GM18505 (cell line): ENCODE measurements at regions not wholly inside any gene's neighbourhood (a gene's known extent, or its start where the extent isn't known, plus 50 kb on each side); places are given as distances from the start of the nearest gene placed in this dataset.
A peak's percentile ranks its signal among the peaks of the same experiment; 100 is the strongest.
"Not testable (repeated sequence)": the region's sequence is repeated elsewhere in the genome, so short reads cannot be mapped to it uniquely, and the experiment has no call there.

ENCODE experiments used
- ATAC-seq: cut with Tn5 transposase; IDR thresholded peaks from one replicate; pipeline ENCODE4 v1.9.1; 2021; ENCODE audit not compliant: unreplicated experiment
- POLR2A ChIP-seq: IDR thresholded peaks from 4 replicates; pipeline ENCODE4 v1.6.1; 2011; ENCODE audit warnings: borderline replicate concordance; ENCODE audit not compliant: insufficient read depth, insufficient read length; ENCODE audit errors: extremely low read depth

- TF ChIP-seq POLR2A: no peak
- ATAC-seq: no peak
Observed at GRCh38 chrX:55142206-55142918, 53.5 kb downstream of the PAGE2 start.

- no peak for ATAC-seq
- no peak for TF ChIP-seq POLR2A
Observed at GRCh38 chrX:55142919-55143310, 54.1 kb downstream of the PAGE2 start.

- no peak for TF ChIP-seq POLR2A
- ATAC-seq: no peak
Observed at GRCh38 chrX:55143621-55144020, 54.8 kb downstream of the PAGE2 start.

- ATAC-seq: no peak
- no peak for TF ChIP-seq POLR2A
Observed at GRCh38 chrX:55144697-55145096, 55.9 kb downstream of the PAGE2 start.

GRCh38 chrX:55149242-55149641 is 60.4 kb downstream of the PAGE2 start:
- no peak for ATAC-seq
- TF ChIP-seq POLR2A: no peak

- no peak for ATAC-seq
- no peak for TF ChIP-seq POLR2A
Observed at GRCh38 chrX:55151199-55151598, 62.4 kb downstream of the PAGE2 start.

- no peak for ATAC-seq
- TF ChIP-seq POLR2A: no peak
Observed at GRCh38 chrX:55159551-55159950, 60.6 kb upstream of the PAGE5 start.

- peak; percentile 83 for TF ChIP-seq POLR2A
- ATAC-seq: peak; percentile 94
Observed at GRCh38 chrX:55160685-55161552, 59.2 kb upstream of the PAGE5 start.

GRCh38 chrX:55161581-55161980 is 58.6 kb upstream of the PAGE5 start:
- no peak for ATAC-seq
- no peak for TF ChIP-seq POLR2A

- TF ChIP-seq POLR2A: no peak
- no peak for ATAC-seq
Observed at GRCh38 chrX:55163171-55163570, 57.0 kb upstream of the PAGE5 start.

GRCh38 chrX:55165026-55165425 is 55.1 kb upstream of the PAGE5 start:
- ATAC-seq: not testable (repeated sequence)

- ATAC-seq: no peak
Observed at GRCh38 chrX:55167124-55167803, 52.9 kb upstream of the PAGE5 start.

GRCh38 chrX:55167901-55168300 is 52.2 kb upstream of the PAGE5 start:
- ATAC-seq: no peak
- TF ChIP-seq POLR2A: no peak

More at GRCh38 chrX:55167124-55167803, 52.9 kb upstream of the PAGE5 start:
- TF ChIP-seq POLR2A: no peak

GRCh38 chrX:55169782-55170181 is 50.4 kb upstream of the PAGE5 start:
- TF ChIP-seq POLR2A: no peak
- ATAC-seq: no peak
